Mesenchymal stem cell (in vitro differentiated cells and primary cell): ENCODE measurements at regions not wholly inside any gene's neighbourhood (a gene's known extent, or its start where the extent isn't known, plus 50 kb on each side); places are given as distances from the start of the nearest gene placed in this dataset.

Source experiments
- DNase-seq: peaks from one replicate; pipeline ENCODE4 v3.0.0-alpha.2; 2013
- H2AFZ ChIP-seq: one replicate; pipeline ENCODE4 v1.6.1; 2013; ENCODE audit warnings: low read depth, mild to moderate bottlenecking, control low read depth, inconsistent platforms, low read length, moderate library complexity
- H2AK5ac ChIP-seq: 2 replicates; pipeline ENCODE4 v1.6.1; 2013; ENCODE audit warnings: low read length, moderate library complexity, mild to moderate bottlenecking, inconsistent platforms; ENCODE audit not compliant: severe bottlenecking
- H2BK120ac ChIP-seq: one replicate; pipeline ENCODE4 v1.6.1; 2013; ENCODE audit warnings: low read depth, mild to moderate bottlenecking, inconsistent platforms, low read length, moderate library complexity
- H2BK12ac ChIP-seq, 2 experiments: one replicate each; pipeline ENCODE4 v1.6.1; 2013; ENCODE audit warnings: inconsistent platforms in 2 of 2, low read length in 2 of 2, mild to moderate bottlenecking in 2 of 2, moderate library complexity in 2 of 2, control low read depth in 1 of 2
- H2BK15ac ChIP-seq: one replicate; pipeline ENCODE4 v1.6.1; 2013; ENCODE audit warnings: mild to moderate bottlenecking, low read depth, inconsistent platforms; ENCODE audit not compliant: poor library complexity, severe bottlenecking
- H2BK5ac ChIP-seq: 2 replicates; pipeline ENCODE4 v1.6.1; 2013; ENCODE audit warnings: low read depth, mild to moderate bottlenecking, low read length, control low read depth, inconsistent platforms; ENCODE audit not compliant: poor library complexity, severe bottlenecking
- H3K14ac ChIP-seq, 2 experiments: one replicate each; pipeline ENCODE4 v1.6.1; 2013; ENCODE audit warnings: inconsistent platforms in 2 of 2, low read length in 2 of 2, control low read depth in 1 of 2, mild to moderate bottlenecking in 1 of 2, moderate library complexity in 1 of 2
- H3K18ac ChIP-seq, 2 experiments: one replicate each; pipeline ENCODE4 v1.6.1; 2013; ENCODE audit warnings: inconsistent platforms in 2 of 2, low read length in 2 of 2, control low read depth in 1 of 2, low read depth in 1 of 2, mild to moderate bottlenecking in 1 of 2
- H3K23ac ChIP-seq, 2 experiments: one replicate each; pipeline ENCODE4 v1.6.1; 2013; ENCODE audit warnings: inconsistent platforms in 2 of 2, low read length in 2 of 2, mild to moderate bottlenecking in 2 of 2, moderate library complexity in 2 of 2, control low read depth in 1 of 2
- H3K27ac ChIP-seq: 2 replicates; pipeline ENCODE4 v1.5.1; 2013; ENCODE audit warnings: mild to moderate bottlenecking, moderate library complexity, low read length, control low read depth, inconsistent platforms; ENCODE audit not compliant: poor library complexity, severe bottlenecking
- H3K27me3 ChIP-seq, 2 experiments: 2 replicates each; pipeline versions ENCODE4 v1.6.1 to v1.7.0; 2013; ENCODE audit warnings: low read length in 2 of 2, mild to moderate bottlenecking in 2 of 2, moderate library complexity in 2 of 2, control low read depth in 1 of 2, inconsistent platforms in 1 of 2; ENCODE audit not compliant: control insufficient read depth in 1 of 2, insufficient read depth in 1 of 2
- H3K36me3 ChIP-seq, 2 experiments: 2 replicates each; pipeline versions ENCODE4 v1.6.1 to v1.7.0; 2013; ENCODE audit warnings: low read length in 2 of 2, control low read depth in 1 of 2, inconsistent platforms in 1 of 2, low read depth in 1 of 2, mild to moderate bottlenecking in 1 of 2; ENCODE audit not compliant: insufficient read depth in 2 of 2, control insufficient read depth in 1 of 2
- H3K4ac ChIP-seq, 2 experiments: one replicate each; pipeline ENCODE4 v1.6.1; 2013; ENCODE audit warnings: inconsistent platforms in 2 of 2, low read length in 2 of 2, mild to moderate bottlenecking in 2 of 2, moderate library complexity in 2 of 2, control low read depth in 1 of 2, low read depth in 1 of 2
- H3K4me1 ChIP-seq: 2 replicates; pipeline ENCODE4 v1.6.1; 2013; ENCODE audit warnings: low read depth, low read length, control low read depth; ENCODE audit not compliant: control insufficient read depth, insufficient read depth
- H3K4me2 ChIP-seq: 2 replicates; pipeline ENCODE4 v1.6.1; 2013; ENCODE audit warnings: low read length, mild to moderate bottlenecking, inconsistent platforms; ENCODE audit not compliant: poor library complexity, severe bottlenecking
- H3K4me3 ChIP-seq, 2 experiments: 2 replicates each; pipeline versions ENCODE4 v1.5.1 to v1.7.0; 2013; ENCODE audit warnings: low read length in 2 of 2, mild to moderate bottlenecking in 2 of 2, control low read depth in 1 of 2, low read depth in 1 of 2; ENCODE audit not compliant: insufficient read depth in 1 of 2
- H3K79me1 ChIP-seq: replicated peaks from 2 replicates; pipeline ENCODE4 v1.6.1; 2013; ENCODE audit warnings: mild to moderate bottlenecking, control low read depth, low read length, inconsistent platforms; ENCODE audit not compliant: poor library complexity, severe bottlenecking
- H3K9ac ChIP-seq: 2 replicates; pipeline ENCODE4 v1.7.0; 2013; ENCODE audit warnings: mild to moderate bottlenecking, low read length, moderate library complexity
- H3K9me3 ChIP-seq: 2 replicates; pipeline ENCODE4 v1.7.0; 2013; ENCODE audit warnings: mild to moderate bottlenecking, low read length; ENCODE audit not compliant: control insufficient read depth
- H4K8ac ChIP-seq: one replicate; pipeline ENCODE4 v1.6.1; 2013; ENCODE audit warnings: inconsistent platforms, mild to moderate bottlenecking, low read length, moderate library complexity
- H4K91ac ChIP-seq: one replicate; pipeline ENCODE4 v1.6.1; 2013; ENCODE audit warnings: mild to moderate bottlenecking, low read length, inconsistent platforms
- WGBS: methylation state at CpG from one replicate; pipeline ENCODE4 v1.1.7; 2013; ENCODE audit warnings: mixed read lengths; 5-methylcytosine and 5-hydroxymethylcytosine counted together

- H3K36me3 ChIP-seq, result no peaks in the 10 kb centered on the region
- DNase-seq, result no peak
- H3K4me1 ChIP-seq, result peaks cover 1% of the 10 kb centered on the region
- no peaks in the 10 kb centered on the region for H3K9me3 ChIP-seq
- no peak overlapping the region for H4K8ac ChIP-seq
- H3K79me1 ChIP-seq, result no peaks in the 10 kb centered on the region
- no peaks in the 10 kb centered on the region for H3K27me3 ChIP-seq
- no peak overlapping the region for H3K14ac ChIP-seq
- H2BK120ac ChIP-seq, result no peak overlapping the region
- H3K4me3 ChIP-seq, result no peak overlapping the region
- no peak overlapping the region for H3K27ac ChIP-seq
- H2BK12ac ChIP-seq, result no peak overlapping the region
- H3K4ac ChIP-seq, result no peak overlapping the region
- no peak overlapping the region for H2AK5ac ChIP-seq
- H3K4me2 ChIP-seq, result no peak overlapping the region
- H3K18ac ChIP-seq, result no peak overlapping the region
- H2BK5ac ChIP-seq, result no peak overlapping the region
- H3K23ac ChIP-seq, result no peak overlapping the region
- H2BK15ac ChIP-seq, result no peak overlapping the region
- H4K91ac ChIP-seq, result no peak overlapping the region
- H3K9ac ChIP-seq, result no peak overlapping the region
- H2AFZ ChIP-seq, result no peak overlapping the region
Observed at GRCh38 chr2:182621810-182622209, 94.2 kb upstream of the DNAJC10 start.

GRCh38 chr2:182622231-182622630, 93.8 kb upstream of the DNAJC10 start:
- no peak overlapping the region for H4K8ac ChIP-seq
- no peak overlapping the region for H3K23ac ChIP-seq
- H3K9me3 ChIP-seq, result no peaks in the 10 kb centered on the region
- DNase-seq, result no peak
- H2BK120ac ChIP-seq, result no peak overlapping the region
- H3K4me2 ChIP-seq, result no peak overlapping the region
- no peak overlapping the region for H3K4me3 ChIP-seq
- no peak overlapping the region for H2AK5ac ChIP-seq
- H2BK5ac ChIP-seq, result no peak overlapping the region
- peak overlapping the region in 1 of 2 experiments; percentile 24 for H3K4ac ChIP-seq
- no peaks in the 10 kb centered on the region for H3K36me3 ChIP-seq
- H3K79me1 ChIP-seq, result no peaks in the 10 kb centered on the region
- no peak overlapping the region for H3K27ac ChIP-seq
- no peak overlapping the region for H2BK15ac ChIP-seq
- no peak overlapping the region for H3K14ac ChIP-seq
- H4K91ac ChIP-seq, result no peak overlapping the region
- H3K4me1 ChIP-seq, result no peaks in the 10 kb centered on the region
- H3K9ac ChIP-seq, result no peak overlapping the region
- no peaks in the 10 kb centered on the region for H3K27me3 ChIP-seq
- H2AFZ ChIP-seq, result no peak overlapping the region
- WGBS, result 80% methylated on average over 1 of the region's 2 CpGs
- no peak overlapping the region for H2BK12ac ChIP-seq
- H3K18ac ChIP-seq, result no peak overlapping the region

GRCh38 chr2:182625814-182626213, 90.2 kb upstream of the DNAJC10 start:
- DNase-seq, result no peak
- no peak overlapping the region for H3K14ac ChIP-seq
- no peak overlapping the region for H2BK5ac ChIP-seq
- H3K27ac ChIP-seq, result no peak overlapping the region
- H3K4me3 ChIP-seq, result no peak overlapping the region
- no peak overlapping the region for H3K9ac ChIP-seq
- no peaks in the 10 kb centered on the region for H3K27me3 ChIP-seq
- H3K4ac ChIP-seq, result no peak overlapping the region
- H2AFZ ChIP-seq, result no peak overlapping the region
- no peak overlapping the region for H3K18ac ChIP-seq
- no peaks in the 10 kb centered on the region for H3K4me1 ChIP-seq
- no peak overlapping the region for H2BK120ac ChIP-seq
- no peaks in the 10 kb centered on the region for H3K9me3 ChIP-seq
- H2BK15ac ChIP-seq, result no peak overlapping the region
- H3K36me3 ChIP-seq, result no peaks in the 10 kb centered on the region
- H3K79me1 ChIP-seq, result no peaks in the 10 kb centered on the region
- H3K4me2 ChIP-seq, result no peak overlapping the region
- no peak overlapping the region for H4K8ac ChIP-seq
- no peak overlapping the region for H2BK12ac ChIP-seq
- 73% methylated on average over 1 of the region's 1 CpG for WGBS
- H4K91ac ChIP-seq, result no peak overlapping the region
- no peak overlapping the region for H3K23ac ChIP-seq
- no peak overlapping the region for H2AK5ac ChIP-seq

GRCh38 chr2:182628916-182629315, 87.1 kb upstream of the DNAJC10 start:
- no peak overlapping the region for H4K8ac ChIP-seq
- H2BK15ac ChIP-seq, result no peak overlapping the region
- H3K23ac ChIP-seq, result no peak overlapping the region
- H2AFZ ChIP-seq, result peak overlapping the region; percentile 5
- H3K9ac ChIP-seq, result no peak overlapping the region
- no peak overlapping the region for H3K4me2 ChIP-seq
- H3K4me3 ChIP-seq, result no peak overlapping the region
- H3K36me3 ChIP-seq, result no peaks in the 10 kb centered on the region
- H3K9me3 ChIP-seq, result no peaks in the 10 kb centered on the region
- no peak overlapping the region for H3K14ac ChIP-seq
- H3K27ac ChIP-seq, result no peak overlapping the region
- peak overlapping the region in 1 of 2 experiments; percentile 21 for H3K18ac ChIP-seq
- DNase-seq, result no peak
- WGBS, result 95% methylated on average over 3 of the region's 3 CpGs
- no peaks in the 10 kb centered on the region for H3K4me1 ChIP-seq
- no peak overlapping the region for H2BK120ac ChIP-seq
- no peak overlapping the region for H2BK5ac ChIP-seq
- H3K27me3 ChIP-seq, result no peaks in the 10 kb centered on the region
- H3K4ac ChIP-seq, result no peak overlapping the region
- peak overlapping the region in 1 of 2 experiments; percentile 37 for H2BK12ac ChIP-seq
- no peaks in the 10 kb centered on the region for H3K79me1 ChIP-seq
- H4K91ac ChIP-seq, result no peak overlapping the region
- H2AK5ac ChIP-seq, result peak overlapping the region; percentile 46
